ENCODE measurements at regions not wholly inside any gene's neighbourhood (a gene's known extent, or its start where the extent isn't known, plus 50 kb on each side); places are given as distances from the start of the nearest gene placed in this dataset.

- no peak for TF ChIP-seq PHF5A (CRISPR knock-in tag; IDR thresholded peaks at IDR 0.05; ENCODE audit: low read depth, unreplicated experiment)
- no peak for TF ChIP-seq CSRNP2 (CRISPR knock-in tag; conservative IDR thresholded peaks at IDR 0.05; ENCODE audit: low read depth)
- no peak for TF ChIP-seq PRDM10 (CRISPR knock-in tag; IDR thresholded peaks at IDR 0.05; ENCODE audit: low read depth)
- TF ChIP-seq ZNF704 (CRISPR knock-in tag; IDR thresholded peaks at IDR 0.05; ENCODE audit: borderline replicate concordance) = no peak
- no peak for TF ChIP-seq GTF3A (CRISPR knock-in tag; conservative IDR thresholded peaks at IDR 0.05)
- no peak for TF ChIP-seq ZBTB10 (CRISPR knock-in tag; IDR thresholded peaks at IDR 0.05; ENCODE audit: borderline replicate concordance)
Measured at GRCh38 chr4:57554556-57555092, 444.4 kb upstream of the IGFBP7 start (continued).

Measured in HepG2 (cell line).